Dedifferentiated amniotic fluid mesenchymal stem cell (primary cell): ENCODE measurements at regions not wholly inside any gene's neighbourhood (a gene's known extent, or its start where the extent isn't known, plus 50 kb on each side); places are given as distances from the start of the nearest gene placed in this dataset.

Source experiments
- DNase-seq: peaks from one replicate; pipeline ENCODE4 v3.0.0-alpha.2; 2016; ENCODE audit errors: extremely low spot score

- no peak for DNase-seq
Measured at GRCh38 chr18:70507970-70508369, 219.1 kb downstream of the SOCS6 start.

GRCh38 chr18:70506511-70506910, 217.7 kb downstream of the SOCS6 start:
- no peak for DNase-seq

- DNase-seq, result no peak
Measured at GRCh38 chr18:70503060-70503459, 214.2 kb downstream of the SOCS6 start.

- DNase-seq, result no peak
Measured at GRCh38 chr18:70501358-70501757, 212.5 kb downstream of the SOCS6 start.

- DNase-seq, result no peak
Measured at GRCh38 chr18:70500748-70501147, 211.9 kb downstream of the SOCS6 start.

GRCh38 chr18:70499218-70499691, 210.4 kb downstream of the SOCS6 start:
- no peak for DNase-seq

GRCh38 chr18:70496353-70497294, 207.8 kb downstream of the SOCS6 start:
- DNase-seq, result no peak

- DNase-seq, result no peak
Measured at GRCh38 chr18:70494524-70494923, 205.7 kb downstream of the SOCS6 start.

GRCh38 chr18:70493461-70493860, 204.6 kb downstream of the SOCS6 start:
- no peak for DNase-seq

- no peak for DNase-seq
Measured at GRCh38 chr18:70491734-70492348, 203.0 kb downstream of the SOCS6 start.

- DNase-seq, result peak; percentile 54
Measured at GRCh38 chr18:70489986-70490933, 201.4 kb downstream of the SOCS6 start.

- DNase-seq, result no peak
Measured at GRCh38 chr18:70489571-70489970, 200.7 kb downstream of the SOCS6 start.

GRCh38 chr18:70469916-70470315, 181.1 kb downstream of the SOCS6 start:
- DNase-seq, result no peak

GRCh38 chr18:70468861-70469547, 180.2 kb downstream of the SOCS6 start:
- DNase-seq, result no peak

GRCh38 chr18:70464343-70465114, 175.7 kb downstream of the SOCS6 start:
- DNase-seq, result peak; percentile 25

GRCh38 chr18:70463085-70463484, 174.2 kb downstream of the SOCS6 start:
- DNase-seq, result no peak

GRCh38 chr18:70462078-70462439, 173.2 kb downstream of the SOCS6 start:
- no peak for DNase-seq

GRCh38 chr18:70461323-70462077, 172.7 kb downstream of the SOCS6 start:
- no peak for DNase-seq

- DNase-seq, result no peak
Measured at GRCh38 chr18:70459731-70460130, 170.9 kb downstream of the SOCS6 start.

- no peak for DNase-seq
Measured at GRCh38 chr18:70459251-70459650, 170.4 kb downstream of the SOCS6 start.
